ENCODE measurements at regions not wholly inside any gene's neighbourhood (a gene's known extent, or its start where the extent isn't known, plus 50 kb on each side); places are given as distances from the start of the nearest gene placed in this dataset.
"Not testable (repeated sequence)": the region's sequence is repeated elsewhere in the genome, so short reads cannot be mapped to it uniquely, and the experiment has no call there.

DNA sequence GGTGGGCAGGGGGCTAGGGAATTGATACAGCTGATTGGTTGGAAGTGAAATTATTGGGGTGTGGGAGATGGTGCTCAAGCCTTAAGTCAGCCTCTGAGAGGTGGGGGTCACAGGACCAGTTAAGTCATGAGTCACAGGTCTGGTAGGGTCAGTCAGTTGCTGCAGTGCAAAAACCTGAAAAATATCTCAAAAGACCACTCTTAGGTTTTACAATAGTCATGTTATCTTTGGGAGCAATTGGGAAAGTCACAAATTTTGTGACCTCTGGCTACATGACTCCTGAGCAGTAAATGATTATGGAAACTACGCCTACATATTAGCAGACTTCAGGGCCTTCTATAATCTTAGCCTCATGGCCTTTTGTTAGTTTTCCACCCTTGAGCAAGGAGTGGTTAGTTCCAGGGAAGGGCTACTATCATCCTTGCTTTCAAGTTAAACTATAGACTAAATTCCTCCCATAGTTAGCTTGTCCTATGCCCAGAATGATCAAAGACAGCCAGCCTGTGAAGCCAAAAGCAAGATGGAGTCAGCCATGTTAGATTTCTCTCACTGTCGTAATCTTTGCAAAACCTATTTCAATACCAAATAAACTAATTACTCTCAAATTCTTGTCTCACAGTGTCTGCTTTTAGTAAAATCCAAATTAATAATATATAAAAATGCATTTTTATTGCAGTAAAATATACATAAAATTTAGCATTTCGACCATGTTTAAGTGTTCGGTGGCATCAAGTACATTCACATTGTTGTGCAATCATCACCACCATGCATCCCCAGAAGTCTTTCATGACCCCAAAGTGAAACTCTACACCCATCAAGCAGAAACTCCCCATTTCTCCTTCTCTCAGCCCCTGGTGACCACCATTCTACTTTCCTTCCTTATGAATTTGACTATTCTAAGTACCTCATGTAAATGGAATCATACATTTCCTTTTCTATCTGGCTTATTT lies 60.9 kb upstream of the CD2AP start:
- Mint-ChIP-seq H3K9me3 (no peaks in the 10 kb centered on the region), H3K27me3 (no peaks in the 10 kb centered on the region), H3K4me1 (peaks cover 13 to 23% (median 18%) of the 10 kb centered on the region in 3 donors), H3K27ac (peak overlapping the region in 2 of 6 donors; percentile 17 to 53), H3K36me3 (no peaks in the 10 kb centered on the region), H3K4me3 (peak overlapping the region in 4 of 8 donors; percentile 20 to 67 (median 40))
- no peak for ATAC-seq (ENCODE audit: low read depth in 2 of 2)
- DNase-seq: no peak

DNA sequence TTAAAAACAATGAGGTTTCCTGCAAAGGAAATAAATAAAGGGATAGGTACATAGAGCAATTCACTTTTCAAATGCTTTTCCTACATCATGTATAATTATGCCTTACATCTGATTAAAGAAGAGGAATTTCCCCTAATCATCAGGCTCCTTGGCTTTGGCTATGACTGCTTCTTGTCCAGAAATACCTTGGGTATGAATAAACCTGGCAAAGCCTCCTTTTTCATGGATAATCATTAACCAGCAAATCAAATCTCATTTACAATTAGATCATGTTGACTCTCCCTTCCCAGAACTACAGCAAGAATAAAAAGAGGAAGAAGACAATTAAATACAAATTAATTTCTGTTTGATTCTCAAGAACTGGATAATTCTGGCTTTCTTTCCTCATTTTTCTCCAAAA lies 58.0 kb upstream of the CD2AP start:
- Mint-ChIP-seq H3K27ac (no peak overlapping the region), H3K4me1 (peaks cover 3 to 10% (median 7%) of the 10 kb centered on the region in 3 donors), H3K9me3 (no peaks in the 10 kb centered on the region), H3K27me3 (no peaks in the 10 kb centered on the region), H3K4me3 (no peak overlapping the region), H3K36me3 (no peaks in the 10 kb centered on the region)
- DNase-seq: no peak
- ATAC-seq (ENCODE audit: low read depth in 2 of 2): no peak

DNA sequence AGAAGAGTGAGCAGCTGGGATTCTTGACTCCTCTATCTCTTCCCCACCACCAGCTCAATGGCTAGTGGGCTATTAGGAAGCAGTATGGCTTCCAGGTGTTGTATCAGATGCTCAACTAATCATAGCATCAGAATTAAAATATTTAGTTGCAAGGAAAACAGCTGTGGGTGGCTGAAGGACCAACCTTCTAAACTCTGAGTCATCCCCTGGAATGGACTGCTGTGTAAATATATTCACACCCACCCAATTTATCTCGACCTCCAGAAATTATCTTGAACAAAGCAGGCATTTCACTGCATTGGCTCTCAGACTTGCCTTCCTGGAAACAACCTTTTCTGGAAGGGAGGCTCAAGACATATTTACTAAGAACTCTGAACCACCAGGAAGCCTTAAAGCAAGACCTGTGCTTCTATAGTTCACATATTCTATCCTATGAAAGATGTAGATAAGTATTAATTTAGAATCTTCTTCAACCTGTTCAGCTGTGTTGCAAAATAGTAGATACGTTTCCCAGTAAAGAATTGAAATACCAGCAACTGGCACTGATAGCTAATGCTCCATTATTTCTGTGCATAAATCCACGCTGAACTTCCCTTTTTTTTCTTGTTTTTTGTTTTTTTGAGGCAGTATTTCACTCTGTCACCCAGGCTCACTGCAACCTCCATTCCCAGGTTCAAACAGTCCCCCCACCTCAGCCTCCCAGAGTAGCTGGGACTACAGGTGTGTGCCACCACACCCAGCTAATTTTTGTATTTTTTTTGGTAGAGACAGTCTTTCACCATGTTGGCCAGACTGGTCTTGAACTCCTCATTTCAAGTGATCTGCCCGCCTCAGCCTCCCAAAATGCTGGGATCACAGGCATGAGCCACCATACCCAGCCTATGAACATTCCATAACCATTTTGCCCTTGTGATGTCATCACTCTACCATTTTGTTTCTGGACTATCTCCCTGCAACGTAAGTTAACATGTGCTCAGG lies 56.9 kb upstream of the CD2AP start:
- peaks cover 0 to 10% (median 0%) of the 10 kb centered on the region in 3 donors for H3K27me3 Mint-ChIP-seq
- peak overlapping the region in 2 of 6 donors; percentile 10 to 77 for H3K27ac Mint-ChIP-seq
- no peak overlapping the region for H3K4me3 Mint-ChIP-seq
- H3K36me3 Mint-ChIP-seq: no peaks in the 10 kb centered on the region
- H3K4me1 Mint-ChIP-seq: peaks cover 0 to 2% (median 0%) of the 10 kb centered on the region in 3 donors
- no peaks in the 10 kb centered on the region for H3K9me3 Mint-ChIP-seq
- ATAC-seq (ENCODE audit: low read depth in 2 of 2) (no peak), DNase-seq (no peak)

DNA sequence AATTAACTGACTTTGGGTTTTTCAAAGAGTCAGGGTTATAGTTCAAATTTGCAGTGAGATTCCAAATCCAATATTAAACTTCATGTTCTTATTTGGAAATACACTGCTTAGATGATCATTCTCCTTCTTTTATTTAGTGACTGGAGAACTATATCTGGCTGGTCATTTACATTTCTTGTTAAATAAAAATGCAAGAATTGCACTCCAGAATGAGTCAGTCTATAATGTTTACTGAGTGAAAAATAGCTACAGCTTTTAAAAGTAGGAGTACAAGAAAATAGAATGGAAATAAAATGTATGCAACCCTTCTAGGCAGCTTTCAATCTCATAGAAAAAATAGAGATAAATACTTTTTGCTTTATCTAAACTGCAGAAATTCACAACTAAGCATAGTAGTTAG lies 54.5 kb upstream of the CD2AP start:
- Mint-ChIP-seq H3K36me3 (no peaks in the 10 kb centered on the region), H3K4me3 (no peak overlapping the region), H3K27me3 (peaks cover 0 to 13% (median 0%) of the 10 kb centered on the region in 3 donors), H3K4me1 (no peaks in the 10 kb centered on the region), H3K9me3 (peaks cover 0 to 14% (median 5%) of the 10 kb centered on the region in 7 donors), H3K27ac (no peak overlapping the region)
- no peak for ATAC-seq (ENCODE audit: low read depth in 2 of 2)
- no peak for DNase-seq

DNA sequence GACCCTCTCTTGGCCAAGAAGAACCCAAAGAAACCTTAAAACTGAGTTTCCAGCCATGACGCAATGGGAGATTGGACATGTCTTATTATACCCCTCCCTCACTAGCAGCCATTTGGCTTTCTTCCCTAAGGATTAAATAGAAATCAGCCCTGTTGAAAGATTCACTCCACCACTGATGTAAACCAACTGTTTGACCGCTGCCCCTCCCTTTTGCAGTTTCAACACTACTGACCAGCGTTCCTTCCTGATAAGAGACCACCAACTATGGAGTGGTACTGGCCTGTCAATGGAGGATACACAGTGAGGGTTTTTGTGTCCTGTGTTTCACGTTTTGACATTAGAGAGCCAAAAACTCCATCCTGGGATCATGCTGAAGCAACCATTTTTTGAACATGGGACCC lies 53.2 kb upstream of the CD2AP start:
- DNase-seq: no peak
- Mint-ChIP-seq H3K9me3 (peaks cover 6 to 20% (median 13%) of the 10 kb centered on the region in 7 donors), H3K4me1 (no peaks in the 10 kb centered on the region), H3K27ac (peak overlapping the region in 1 of 6 donors; percentile 75), H3K4me3 (no peak overlapping the region), H3K36me3 (peaks cover 5 to 7% of the 10 kb centered on the region in 2 donors), H3K27me3 (peaks cover 0 to 13% (median 0%) of the 10 kb centered on the region in 3 donors)
- no peak for ATAC-seq (ENCODE audit: low read depth in 2 of 2)

DNA sequence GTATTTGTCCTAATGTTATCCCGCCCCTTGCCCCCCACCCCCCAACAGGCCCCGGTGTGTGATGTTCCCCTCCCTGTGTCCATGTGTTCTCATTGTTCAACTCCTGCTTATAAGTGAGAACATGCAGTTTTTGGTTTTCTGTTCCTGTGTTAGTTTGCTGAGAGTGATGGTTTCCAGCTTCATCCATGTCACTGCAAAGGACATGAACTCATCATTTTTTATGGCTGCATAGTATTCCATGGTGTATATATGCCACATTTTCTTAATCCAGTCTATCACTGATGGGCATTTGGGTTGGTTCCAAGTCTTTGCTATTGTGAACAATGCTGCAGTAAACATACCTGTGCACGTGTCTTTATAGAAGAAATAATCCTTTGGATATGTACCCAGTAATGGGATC lies 51.9 kb upstream of the CD2AP start:
- H3K27me3 Mint-ChIP-seq: peaks cover 0 to 15% (median 0%) of the 10 kb centered on the region in 3 donors
- H3K4me3 Mint-ChIP-seq; DNase-seq; H3K36me3 Mint-ChIP-seq; H3K27ac Mint-ChIP-seq; ATAC-seq (ENCODE audit: low read depth in 2 of 2); H3K4me1 Mint-ChIP-seq: not testable (repeated sequence)
- H3K9me3 Mint-ChIP-seq: peaks cover 12 to 33% (median 24%) of the 10 kb centered on the region in 7 donors

DNA sequence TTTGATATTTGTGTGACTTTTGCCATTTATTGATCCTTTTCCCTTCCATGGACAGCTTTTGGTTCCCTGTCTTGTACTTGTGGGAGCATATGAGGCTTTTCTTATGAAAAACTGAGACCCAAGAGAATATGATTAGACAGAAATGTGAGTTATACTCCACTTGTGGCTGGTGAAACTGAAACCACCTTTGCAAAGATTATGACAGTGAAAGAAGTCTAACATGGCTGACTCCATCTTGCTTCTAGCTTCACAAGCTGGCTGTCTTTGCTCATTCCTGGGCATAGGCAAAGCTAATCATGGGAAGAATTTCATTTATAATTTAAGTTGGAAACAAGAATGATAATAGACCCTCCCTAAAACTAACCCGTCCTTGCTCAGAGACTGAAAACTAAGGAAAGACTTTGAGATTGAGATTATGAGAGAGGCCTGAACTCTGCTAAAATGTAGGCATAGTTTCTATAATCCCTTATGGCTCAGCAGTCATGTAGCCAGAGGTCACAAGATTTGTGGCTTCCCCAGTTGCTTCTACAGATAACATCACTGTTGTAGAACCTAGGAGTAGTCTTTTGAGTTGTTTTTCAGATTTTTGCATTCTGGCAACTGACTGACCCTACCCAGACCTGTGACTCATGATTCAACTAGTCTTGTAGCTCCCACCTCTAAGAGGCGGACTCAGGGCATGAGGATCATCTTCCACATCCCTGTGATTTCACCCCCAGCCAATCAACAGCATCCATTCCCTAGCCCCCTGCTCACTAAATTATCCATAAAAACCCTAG lies 50.9 kb upstream of the CD2AP start:
- peaks cover 16 to 42% (median 33%) of the 10 kb centered on the region in 7 donors for H3K9me3 Mint-ChIP-seq

DNA sequence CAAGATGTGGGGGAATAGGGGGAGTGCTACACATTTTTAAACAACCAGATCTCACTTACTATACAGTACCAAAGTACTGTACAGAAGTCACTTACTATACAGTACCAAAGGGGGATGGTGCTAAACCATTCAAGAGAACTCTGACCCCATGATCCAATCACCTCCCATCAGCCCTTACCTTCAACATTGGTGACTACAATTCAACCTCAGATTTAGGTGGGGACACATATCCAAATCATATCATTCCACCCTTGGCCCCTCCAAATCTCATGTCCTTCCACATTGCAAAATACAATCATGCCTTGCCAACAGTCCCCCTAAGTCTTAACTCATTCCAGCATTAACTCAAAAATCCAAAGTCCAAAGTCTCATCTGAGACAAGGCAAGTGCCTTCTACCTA lies 49.9 kb upstream of the CD2AP start:
- no peak for DNase-seq
- Mint-ChIP-seq H3K4me3 (no peak overlapping the region), H3K4me1 (no peaks in the 10 kb centered on the region), H3K27ac (no peak overlapping the region), H3K36me3 (peaks cover 10 to 11% of the 10 kb centered on the region in 2 donors), H3K9me3 (peaks cover 16 to 42% (median 35%) of the 10 kb centered on the region in 7 donors), H3K27me3 (peaks cover 0 to 19% (median 0%) of the 10 kb centered on the region in 3 donors)
- no peak for ATAC-seq (ENCODE audit: low read depth in 2 of 2)

More for the DNA sequence above, 50.9 kb upstream of the CD2AP start:
- ATAC-seq (ENCODE audit: low read depth in 2 of 2) (no peak), DNase-seq (no peak)
- Mint-ChIP-seq H3K27ac (no peak overlapping the region), H3K27me3 (peaks cover 0 to 19% (median 0%) of the 10 kb centered on the region in 3 donors), H3K36me3 (peaks cover 10 to 11% of the 10 kb centered on the region in 2 donors), H3K4me3 (no peak overlapping the region), H3K4me1 (no peaks in the 10 kb centered on the region)

Measured in naive B cell (primary cell).